H1 (cell line): ENCODE measurements at regions not wholly inside any gene's neighbourhood (a gene's known extent, or its start where the extent isn't known, plus 50 kb on each side); places are given as distances from the start of the nearest gene placed in this dataset.

Source experiments
- CTCF ChIA-PET: fragments of 300-600 bp; sonication (Branson Sonifier 250); formaldehyde crosslinking; loops from one replicate; lab custom pipeline; 2021; ENCODE audit not compliant: partially characterized antibody; lab: Charles Lee
- POLR2A ChIA-PET: fragments of 300-600 bp; sonication (Branson Sonifier 250); formaldehyde crosslinking; loops from one replicate; lab custom pipeline; 2021; ENCODE audit warnings: inconsistent platforms; ENCODE audit not compliant: partially characterized antibody; lab: Charles Lee
- DNase-seq, 2 experiments: peaks; one replicate each; pipeline versions ENCODE4 v3.0.0 to v3.0.0-alpha.2; 2010 to 2022; ENCODE audit warnings: low spot score in 2 of 2, low read depth in 1 of 2, mixed read lengths in 1 of 2
- FAIRE-seq: peaks from 2 replicates; lab custom pipeline; 2011; peaks lifted over from hg19 to GRCh38; lab: Jason Lieb, UNC
- H2AFZ ChIP-seq: 2 replicates; pipeline ENCODE4 v1.8.1; 2012; ENCODE audit warnings: low read length, inconsistent platforms
- H2AK5ac ChIP-seq: 2 replicates; pipeline ENCODE4 v1.6.1; 2013; ENCODE audit warnings: low read depth, low read length
- H2BK120ac ChIP-seq: replicated peaks from 2 replicates; pipeline ENCODE3; 2013; ENCODE audit warnings: low read depth, low read length, inconsistent platforms
- H2BK12ac ChIP-seq: 2 replicates; pipeline ENCODE4 v1.6.1; 2013; ENCODE audit warnings: low read depth, low read length
- H2BK15ac ChIP-seq: 2 replicates; pipeline ENCODE4 v1.6.1; 2013; ENCODE audit warnings: low read length
- H2BK20ac ChIP-seq: 2 replicates; pipeline ENCODE4 v1.6.1; 2013; ENCODE audit warnings: low read length
- H2BK5ac ChIP-seq: 2 replicates; pipeline ENCODE4 v1.6.1; 2013; ENCODE audit warnings: low read depth, low read length
- H3K14ac ChIP-seq: 2 replicates; pipeline ENCODE4 v1.6.1; 2013; ENCODE audit warnings: inconsistent platforms; ENCODE audit not compliant: insufficient read length
- H3K18ac ChIP-seq: 2 replicates; pipeline ENCODE4 v1.6.1; 2013; ENCODE audit warnings: low read length; ENCODE audit errors: extremely low read depth
- H3K23ac ChIP-seq: 2 replicates; pipeline ENCODE4 v1.6.1; 2013; ENCODE audit warnings: inconsistent platforms; ENCODE audit not compliant: insufficient read length
- H3K23me2 ChIP-seq: 2 replicates; pipeline ENCODE4 v1.6.1; 2013; ENCODE audit warnings: low read depth, low read length
- H3K27ac ChIP-seq: 2 replicates; pipeline ENCODE4 v1.6.1; 2011; ENCODE audit warnings: low read depth, low read length, inconsistent platforms
- H3K27me3 ChIP-seq, 4 experiments: replicated peaks in 1 of 4; 1 replicate in 1 of 4; 2 replicates in 3 of 4; pipeline versions ENCODE4 v1.6.1 to v1.8.1; 2011 to 2013; ENCODE audit warnings: low read length in 3 of 4, mild to moderate bottlenecking in 3 of 4, inconsistent platforms in 2 of 4, mixed read lengths in 2 of 4, moderate library complexity in 1 of 4; ENCODE audit not compliant: control insufficient read depth in 3 of 4, insufficient read depth in 3 of 4; ENCODE audit errors: extremely low read depth in 1 of 4
- H3K36me3 ChIP-seq, 4 experiments: 2 replicates each; pipeline versions ENCODE4 v1.6.1 to v1.8.1; 2011 to 2013; ENCODE audit warnings: mild to moderate bottlenecking in 4 of 4, low read length in 3 of 4, moderate library complexity in 2 of 4, control low read depth in 1 of 4, inconsistent platforms in 1 of 4; ENCODE audit not compliant: insufficient read depth in 4 of 4, control insufficient read depth in 2 of 4
- H3K4ac ChIP-seq: replicated peaks from 2 replicates; pipeline ENCODE3; 2013; ENCODE audit warnings: low read length, low read depth, mixed read lengths, inconsistent platforms; ENCODE audit not compliant: insufficient read length
- H3K4me1 ChIP-seq, 4 experiments: replicated peaks in 1 of 4; 1 replicate in 1 of 4; 2 replicates in 3 of 4; pipeline versions ENCODE4 v1.6.1 to v1.8.1; 2011 to 2013; ENCODE audit warnings: low read length in 3 of 4, inconsistent platforms in 2 of 4, mixed read lengths in 1 of 4; ENCODE audit not compliant: insufficient read depth in 4 of 4, control insufficient read depth in 3 of 4
- H3K4me2 ChIP-seq, 2 experiments: 2 replicates each; pipeline versions ENCODE4 v1.6.1 to v1.8.1; 2011 to 2013; ENCODE audit warnings: low read depth in 2 of 2, low read length in 2 of 2, control low read depth in 1 of 2, inconsistent platforms in 1 of 2, mild to moderate bottlenecking in 1 of 2; ENCODE audit not compliant: insufficient read depth in 1 of 2
- H3K4me3 ChIP-seq, 4 experiments: fragments of 200-600, 300-600 bp in 1 of 4; sonication (generic), shearing (Covaris generic), sonication (Bioruptor Twin) in 1 of 4; 2 replicates each; pipeline versions ENCODE4 v1.5.1 to v1.8.1; 2011 to 2016; ENCODE audit warnings: low read length in 4 of 4, low read depth in 3 of 4, control low read depth in 2 of 4, inconsistent platforms in 2 of 4, mild to moderate bottlenecking in 2 of 4, mixed read lengths in 1 of 4, moderate library complexity in 1 of 4; ENCODE audit not compliant: insufficient read depth in 2 of 4; ENCODE audit errors: extremely low read depth in 1 of 4
- H3K56ac ChIP-seq: replicated peaks from 2 replicates; pipeline ENCODE3; 2013; ENCODE audit warnings: low read depth, mild to moderate bottlenecking, mixed read lengths, low read length, inconsistent platforms; ENCODE audit not compliant: insufficient read length
- H3K79me1 ChIP-seq: 2 replicates; pipeline ENCODE4 v1.6.1; 2013; ENCODE audit warnings: low read depth, low read length, control low read depth
- H3K79me2 ChIP-seq, 2 experiments: 2 replicates each; pipeline versions ENCODE4 v1.6.1 to v1.8.1; 2012 to 2013; ENCODE audit warnings: low read length in 2 of 2, mild to moderate bottlenecking in 2 of 2, inconsistent platforms in 1 of 2; ENCODE audit not compliant: insufficient read depth in 2 of 2, control insufficient read depth in 1 of 2
- H3K9ac ChIP-seq, 4 experiments: replicated peaks in 1 of 4; 1 replicate in 1 of 4; 2 replicates in 3 of 4; pipeline versions ENCODE4 v1.6.1 to v1.8.1; 2011 to 2013; ENCODE audit warnings: low read depth in 3 of 4, low read length in 3 of 4, control low read depth in 2 of 4, mild to moderate bottlenecking in 2 of 4, moderate library complexity in 2 of 4, inconsistent platforms in 1 of 4; ENCODE audit errors: extremely low read depth in 1 of 4
- H3K9me3 ChIP-seq, 2 experiments: 2 replicates each; pipeline versions ENCODE4 v1.6.1 to v1.8.1; 2012 to 2013; ENCODE audit warnings: mild to moderate bottlenecking in 2 of 2, moderate library complexity in 2 of 2, control low read depth in 1 of 2, inconsistent platforms in 1 of 2, low read depth in 1 of 2, low read length in 1 of 2, mixed read lengths in 1 of 2; ENCODE audit not compliant: insufficient read depth in 2 of 2
- H4K20me1 ChIP-seq, 2 experiments: replicated peaks in 1 of 2; 2 replicates each; pipeline versions ENCODE3 to v1.8.1; 2011 to 2013; ENCODE audit warnings: inconsistent platforms in 2 of 2, low read length in 2 of 2, mild to moderate bottlenecking in 1 of 2; ENCODE audit not compliant: insufficient read depth in 2 of 2, control insufficient read depth in 1 of 2
- H4K5ac ChIP-seq: 2 replicates; pipeline ENCODE4 v1.6.1; 2013; ENCODE audit warnings: low read length, low read depth, mixed read lengths, inconsistent platforms; ENCODE audit not compliant: insufficient read length
- H4K8ac ChIP-seq: 2 replicates; pipeline ENCODE4 v1.8.0; 2013; ENCODE audit warnings: mild to moderate bottlenecking, moderate library complexity, low read length, inconsistent platforms; ENCODE audit not compliant: insufficient read depth; ENCODE audit errors: extremely low read depth
- H4K91ac ChIP-seq: replicated peaks from 2 replicates; pipeline ENCODE3; 2013; ENCODE audit warnings: low read length, mixed read lengths, inconsistent platforms; ENCODE audit not compliant: insufficient read length
- CBX8 ChIP-seq: fragments of 300-800, 300-1000 bp; sonication (generic); IDR thresholded peaks from 2 replicates; pipeline ENCODE4 v1.7.1; 2016; ENCODE audit warnings: low read depth, low read length, borderline replicate concordance
- CHD2 ChIP-seq: IDR thresholded peaks from 2 replicates; pipeline ENCODE4 v1.6.1; 2012; ENCODE audit warnings: low read length, improper control_type of control experiment
- GABPA ChIP-seq: IDR thresholded peaks from 2 replicates; pipeline ENCODE4 v1.6.1; 2011; ENCODE audit warnings: mild to moderate bottlenecking, low read length, moderate library complexity, borderline replicate concordance; ENCODE audit not compliant: insufficient read depth
- JUN ChIP-seq: IDR thresholded peaks from 2 replicates; pipeline ENCODE4 v1.6.1; 2011; ENCODE audit warnings: low read depth, mild to moderate bottlenecking, improper control_type of control experiment, low read length
- KDM4A ChIP-seq: IDR thresholded peaks from one replicate; pipeline ENCODE4 v1.7.1; 2012; ENCODE audit warnings: low read depth, mild to moderate bottlenecking, moderate library complexity, low read length, inconsistent platforms; ENCODE audit not compliant: severe bottlenecking
- KDM5A ChIP-seq: fragments of 200-600 bp; IDR thresholded peaks from 2 replicates; pipeline ENCODE4 v1.7.1; 2012; ENCODE audit warnings: mild to moderate bottlenecking, low read length, inconsistent platforms, mixed read lengths
- NANOG ChIP-seq: IDR thresholded peaks from 2 replicates; pipeline ENCODE4 v1.6.1; 2011; ENCODE audit warnings: low read length, low read depth, mild to moderate bottlenecking, inconsistent platforms; ENCODE audit not compliant: insufficient read depth, poor library complexity, severe bottlenecking
- NRF1 ChIP-seq: IDR thresholded peaks from 2 replicates; pipeline ENCODE4 v1.6.1; 2011; ENCODE audit warnings: mild to moderate bottlenecking, low read depth, low read length, improper control_type of control experiment
- RFX5 ChIP-seq: IDR thresholded peaks from 2 replicates; pipeline ENCODE4 v1.6.1; 2011; ENCODE audit warnings: low read depth, low read length, improper control_type of control experiment, borderline replicate concordance
- RXRA ChIP-seq: IDR thresholded peaks from 2 replicates; pipeline ENCODE4 v1.6.1; 2011; ENCODE audit warnings: low read depth, mild to moderate bottlenecking, low read length, moderate library complexity; ENCODE audit not compliant: insufficient read depth
- SP2 ChIP-seq: IDR thresholded peaks from 2 replicates; pipeline ENCODE4 v1.6.1; 2012; ENCODE audit warnings: mild to moderate bottlenecking, low read length, inconsistent platforms
- WGBS, 2 experiments: shearing (Covaris generic) in 1 of 2; methylation state at CpG; one replicate each; pipeline versions ENCODE4 v1.1.6 to v1.1.7; 2013 to 2015; ENCODE audit warnings: low lambda C conversion rate in 2 of 2, mixed read lengths in 2 of 2, inconsistent platforms in 1 of 2, low coverage in 1 of 2, missing lambda C conversion rate in 1 of 2; ENCODE audit not compliant: insufficient replicate concordance in 2 of 2, insufficient coverage in 1 of 2, insufficient read length in 1 of 2; ENCODE audit errors: extremely low coverage in 1 of 2, missing lambda C conversion rate in 1 of 2; 5-methylcytosine and 5-hydroxymethylcytosine counted together
- TF ChIP-seq, protein P1 (sequence below): IDR thresholded peaks from 2 replicates; pipeline ENCODE4 v1.6.1; 2011; ENCODE audit warnings: low read length, improper control_type of control experiment

DNA sequence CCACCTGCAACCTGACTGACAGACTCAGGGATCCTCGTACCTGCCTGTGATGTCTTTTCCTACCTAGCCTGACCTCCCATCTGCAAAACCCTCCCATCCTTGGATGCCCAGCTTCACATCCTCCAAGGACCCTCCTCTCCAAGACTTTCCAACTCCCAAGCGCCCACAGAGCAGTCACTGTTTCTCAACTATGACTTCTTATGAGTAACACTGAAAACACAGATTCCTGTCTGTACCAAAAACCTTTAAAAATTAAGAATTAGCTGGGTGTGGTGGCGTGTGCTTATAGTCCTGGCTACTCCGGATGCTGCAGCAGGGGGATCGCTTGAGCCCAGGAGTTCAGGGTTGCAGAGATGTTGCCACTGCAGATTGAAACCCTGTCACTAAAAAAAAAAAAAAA is 181.9 kb downstream of the PSMG1 start:
- Histone ChIP-seq H3K4me3 (no peak overlapping the region), H4K8ac (no peak overlapping the region), H3K9me3 (no peaks in the 10 kb centered on the region), H3K79me1 (no peaks in the 10 kb centered on the region), H3K27me3 (no peaks in the 10 kb centered on the region; a peak in 1 of 7 replicates), H3K79me2 (no peaks in the 10 kb centered on the region), H3K27ac (no peak overlapping the region), H3K56ac (no peak overlapping the region), H2BK120ac (no peak overlapping the region), H3K4me1 (peaks cover 0 to 6% (median 3%) of the 10 kb centered on the region in 4 experiments; a peak in 3 of 7 replicates), H2BK15ac (no peak overlapping the region), H3K23me2 (no peaks in the 10 kb centered on the region), H3K9ac (no peak overlapping the region), H2BK20ac (no peak overlapping the region)
- 94% methylated on average over 5 of the region's 5 CpGs; no CpG with 5 or more reads in 1 of the 2 experiments for WGBS, 2 experiments
- TF ChIP-seq KDM4A: no peak
- no peak for TF ChIP-seq GABPA
- no peak for TF ChIP-seq JUN
- TF ChIP-seq CBX8: no peak
- TF ChIP-seq NANOG: no peak
- no peak for TF ChIP-seq SP2
- no peak for TF ChIP-seq NRF1
- no peak for TF ChIP-seq KDM5A
- no peak for TF ChIP-seq RXRA
- TF ChIP-seq, protein P1, sequence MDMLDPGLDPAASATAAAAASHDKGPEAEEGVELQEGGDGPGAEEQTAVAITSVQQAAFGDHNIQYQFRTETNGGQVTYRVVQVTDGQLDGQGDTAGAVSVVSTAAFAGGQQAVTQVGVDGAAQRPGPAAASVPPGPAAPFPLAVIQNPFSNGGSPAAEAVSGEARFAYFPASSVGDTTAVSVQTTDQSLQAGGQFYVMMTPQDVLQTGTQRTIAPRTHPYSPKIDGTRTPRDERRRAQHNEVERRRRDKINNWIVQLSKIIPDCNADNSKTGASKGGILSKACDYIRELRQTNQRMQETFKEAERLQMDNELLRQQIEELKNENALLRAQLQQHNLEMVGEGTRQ: no peak
- no peak for TF ChIP-seq CHD2
- TF ChIP-seq RFX5: no peak
- TF ChIP-seq, all 59 proteins: peak for 0
- Histone ChIP-seq H3K4me2 (no peak overlapping the region), H3K23ac (no peak overlapping the region), H3K4ac (no peak overlapping the region), H3K18ac (no peak overlapping the region), H3K36me3 (no peaks in the 10 kb centered on the region), H4K91ac (no peak overlapping the region), H3K14ac (no peak overlapping the region), H2BK12ac (no peak overlapping the region), H2AFZ (no peak overlapping the region), H2AK5ac (no peak overlapping the region), H4K5ac (no peak overlapping the region), H2BK5ac (no peak overlapping the region), H4K20me1 (no peaks in the 10 kb centered on the region)
- FAIRE-seq: no peak
- ChIA-PET POLR2A (no interaction called here), CTCF (interaction anchor here (1.0 kb wide), 1 partner anchor 94 kb away, joined by 3 read pairs; no protein-coding TSS in a partner anchor)
- DNase-seq: no peak
